WTC11 (cell line): ENCODE measurements at regions not wholly inside any gene's neighbourhood (a gene's known extent, or its start where the extent isn't known, plus 50 kb on each side); places are given as distances from the start of the nearest gene placed in this dataset.

Experiments
- CTCF ChIP-seq: fragments of 200-600 bp; IDR thresholded peaks from 2 replicates; pipeline ENCODE4 v1.8.0; 2022; ENCODE audit warnings: antibody characterized with exemption
- MXD4 ChIP-seq: fragments of 250-450 bp; sonication (Bioruptor Pico); IDR thresholded peaks from 2 replicates; pipeline ENCODE4 v1.8.0; 2021; ENCODE audit warnings: mild to moderate bottlenecking, moderate library complexity, borderline replicate concordance
- TF ChIP-seq, protein P1 (sequence below): fragments of 250-450 bp; sonication (Bioruptor Pico); IDR thresholded peaks from 2 replicates; pipeline ENCODE4 v1.9.0; 2021; ENCODE audit warnings: mild to moderate bottlenecking

GRCh38 chr19:20423381-20424197 lies 142.0 kb downstream of the ZNF737 start:
- no peak for TF ChIP-seq MXD4 (CRISPR knock-in tag)
- TF ChIP-seq CTCF = no peak
- TF ChIP-seq, protein P1, sequence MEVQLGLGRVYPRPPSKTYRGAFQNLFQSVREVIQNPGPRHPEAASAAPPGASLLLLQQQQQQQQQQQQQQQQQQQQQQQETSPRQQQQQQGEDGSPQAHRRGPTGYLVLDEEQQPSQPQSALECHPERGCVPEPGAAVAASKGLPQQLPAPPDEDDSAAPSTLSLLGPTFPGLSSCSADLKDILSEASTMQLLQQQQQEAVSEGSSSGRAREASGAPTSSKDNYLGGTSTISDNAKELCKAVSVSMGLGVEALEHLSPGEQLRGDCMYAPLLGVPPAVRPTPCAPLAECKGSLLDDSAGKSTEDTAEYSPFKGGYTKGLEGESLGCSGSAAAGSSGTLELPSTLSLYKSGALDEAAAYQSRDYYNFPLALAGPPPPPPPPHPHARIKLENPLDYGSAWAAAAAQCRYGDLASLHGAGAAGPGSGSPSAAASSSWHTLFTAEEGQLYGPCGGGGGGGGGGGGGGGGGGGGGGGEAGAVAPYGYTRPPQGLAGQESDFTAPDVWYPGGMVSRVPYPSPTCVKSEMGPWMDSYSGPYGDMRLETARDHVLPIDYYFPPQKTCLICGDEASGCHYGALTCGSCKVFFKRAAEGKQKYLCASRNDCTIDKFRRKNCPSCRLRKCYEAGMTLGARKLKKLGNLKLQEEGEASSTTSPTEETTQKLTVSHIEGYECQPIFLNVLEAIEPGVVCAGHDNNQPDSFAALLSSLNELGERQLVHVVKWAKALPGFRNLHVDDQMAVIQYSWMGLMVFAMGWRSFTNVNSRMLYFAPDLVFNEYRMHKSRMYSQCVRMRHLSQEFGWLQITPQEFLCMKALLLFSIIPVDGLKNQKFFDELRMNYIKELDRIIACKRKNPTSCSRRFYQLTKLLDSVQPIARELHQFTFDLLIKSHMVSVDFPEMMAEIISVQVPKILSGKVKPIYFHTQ (CRISPR knock-in tag) = 0 out of 2 replicates have a peak, but pooled peaks have one; percentile 1
